ENCODE measurements at regions not wholly inside any gene's neighbourhood (a gene's known extent, or its start where the extent isn't known, plus 50 kb on each side); places are given as distances from the start of the nearest gene placed in this dataset.
"Not testable (repeated sequence)": the region's sequence is repeated elsewhere in the genome, so short reads cannot be mapped to it uniquely, and the experiment has no call there.

- DNase-seq (ENCODE audit: low spot score): no peak
These were observed 95.7 kb downstream of the FASLG start for GRCh38 chr1:172754609-172755008.

DNA sequence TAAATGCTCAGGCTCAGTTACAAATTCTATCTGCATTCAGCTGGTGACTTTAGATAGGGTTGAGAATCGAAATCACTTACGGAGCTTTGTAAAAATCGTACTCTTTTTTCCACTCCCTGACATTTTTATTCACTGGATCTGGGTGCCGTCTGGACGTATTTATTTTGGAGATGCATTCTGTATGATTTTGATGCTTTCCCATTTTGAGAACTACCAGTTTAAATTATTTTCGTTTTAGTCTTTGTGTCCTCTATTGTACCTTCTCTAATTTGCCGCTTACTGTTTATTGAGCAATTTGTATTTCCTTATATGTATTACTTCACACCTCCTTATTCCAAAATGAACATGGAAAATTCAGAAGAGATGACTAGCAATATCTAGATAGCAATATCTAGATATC, 96.2 kb downstream of the FASLG start:
- DNase-seq (ENCODE audit: low spot score): no peak

DNA sequence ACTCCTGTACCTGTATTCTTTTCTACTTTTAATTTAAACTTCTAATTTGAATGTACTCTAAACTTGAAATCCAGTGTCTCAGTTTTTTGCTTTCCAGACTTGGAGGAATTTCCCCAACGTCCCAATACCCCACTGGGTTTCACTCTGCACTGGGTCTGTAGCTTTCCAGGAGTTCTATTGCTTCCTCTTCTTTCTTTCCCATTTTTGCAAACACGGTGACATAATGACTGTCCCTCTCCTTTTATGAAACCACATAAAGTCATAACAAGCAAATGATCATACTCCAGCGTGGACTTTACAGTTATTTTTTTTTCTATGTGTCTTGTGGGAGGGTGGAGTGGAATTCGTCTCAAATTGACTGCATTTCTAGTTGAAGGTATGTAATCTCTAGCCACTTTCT, 97.1 kb downstream of the FASLG start:
- no peak for DNase-seq (ENCODE audit: low spot score)

- DNase-seq (ENCODE audit: low spot score): no peak
These were observed 99.4 kb downstream of the FASLG start for GRCh38 chr1:172758259-172758658.

DNA sequence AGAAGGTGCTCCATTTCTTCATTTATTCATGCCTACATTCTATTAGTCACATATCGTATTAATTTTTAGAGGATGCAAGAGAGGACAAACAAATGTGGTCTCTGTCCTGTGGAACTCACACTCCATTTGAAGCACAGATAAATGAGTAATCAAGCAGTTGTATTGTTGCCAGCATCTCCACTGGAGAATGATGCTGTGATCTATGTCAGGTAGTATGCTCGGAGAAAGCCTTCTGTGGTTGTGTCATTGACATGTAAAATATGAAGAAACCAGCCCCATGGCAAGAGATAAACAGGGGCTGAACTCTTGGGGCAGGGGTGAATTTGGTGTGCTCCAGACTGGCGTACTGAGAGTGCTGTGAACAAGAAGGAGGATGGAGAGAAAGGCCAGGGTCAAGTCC, 101.2 kb downstream of the FASLG start:
- DNase-seq (ENCODE audit: low spot score): no peak

- DNase-seq (ENCODE audit: low spot score): peak; percentile 19
These were observed 102.9 kb downstream of the FASLG start for GRCh38 chr1:172761581-172762486.

GRCh38 chr1:172763057-172763456, 104.2 kb downstream of the FASLG start:
- DNase-seq (ENCODE audit: low spot score): no peak

- no peak for DNase-seq (ENCODE audit: low spot score)
These were observed 105.5 kb downstream of the FASLG start for GRCh38 chr1:172764378-172764777.

GRCh38 chr1:172766462-172766861, 107.6 kb downstream of the FASLG start:
- no peak for DNase-seq (ENCODE audit: low spot score)

GRCh38 chr1:172770071-172770470, 111.2 kb downstream of the FASLG start:
- DNase-seq (ENCODE audit: low spot score): no peak

GRCh38 chr1:172774561-172774960, 115.7 kb downstream of the FASLG start:
- DNase-seq (ENCODE audit: low spot score): no peak

GRCh38 chr1:172775606-172776005, 116.7 kb downstream of the FASLG start:
- peak; percentile 19 for DNase-seq (ENCODE audit: low spot score)

DNA sequence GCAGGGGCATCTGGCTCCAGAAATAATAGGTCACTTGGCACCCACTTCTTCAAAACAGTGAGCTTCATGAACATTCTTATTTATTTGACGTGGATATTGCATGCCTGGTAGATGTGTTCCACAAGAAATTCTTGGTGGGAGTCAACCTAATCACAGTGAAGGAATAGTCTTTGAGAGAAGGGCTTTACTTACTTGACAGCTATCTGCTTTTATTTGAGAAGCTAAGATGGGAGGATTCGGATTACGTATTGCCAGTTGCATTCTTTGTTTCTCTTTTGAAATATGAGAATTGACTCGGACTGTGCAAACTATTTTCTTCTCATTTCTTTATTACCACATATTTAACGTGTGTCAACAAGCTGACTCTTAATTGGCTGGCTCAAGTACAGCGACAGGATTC, 117.2 kb downstream of the FASLG start:
- peak; percentile 13 for DNase-seq (ENCODE audit: low spot score)

DNA sequence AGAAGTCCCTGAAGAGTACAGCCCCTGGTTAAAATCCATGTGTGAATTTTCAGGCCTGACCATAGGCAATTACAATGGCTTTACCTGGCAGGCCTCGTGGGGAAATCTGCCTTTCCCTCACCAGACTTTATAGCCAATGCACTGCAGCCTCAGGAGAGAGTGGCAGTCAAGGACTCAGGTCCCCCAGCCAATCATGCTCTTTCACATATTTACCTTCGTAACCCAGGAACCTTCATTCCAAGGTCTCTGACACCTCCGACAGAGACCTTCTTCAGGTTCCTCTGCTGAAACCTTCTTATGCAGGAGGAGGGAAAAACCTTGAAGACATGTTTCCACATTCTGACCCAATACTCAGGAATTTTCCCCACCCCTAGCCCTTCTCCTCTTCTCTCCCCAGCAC, 118.9 kb downstream of the FASLG start:
- no peak for DNase-seq (ENCODE audit: low spot score)

DNA sequence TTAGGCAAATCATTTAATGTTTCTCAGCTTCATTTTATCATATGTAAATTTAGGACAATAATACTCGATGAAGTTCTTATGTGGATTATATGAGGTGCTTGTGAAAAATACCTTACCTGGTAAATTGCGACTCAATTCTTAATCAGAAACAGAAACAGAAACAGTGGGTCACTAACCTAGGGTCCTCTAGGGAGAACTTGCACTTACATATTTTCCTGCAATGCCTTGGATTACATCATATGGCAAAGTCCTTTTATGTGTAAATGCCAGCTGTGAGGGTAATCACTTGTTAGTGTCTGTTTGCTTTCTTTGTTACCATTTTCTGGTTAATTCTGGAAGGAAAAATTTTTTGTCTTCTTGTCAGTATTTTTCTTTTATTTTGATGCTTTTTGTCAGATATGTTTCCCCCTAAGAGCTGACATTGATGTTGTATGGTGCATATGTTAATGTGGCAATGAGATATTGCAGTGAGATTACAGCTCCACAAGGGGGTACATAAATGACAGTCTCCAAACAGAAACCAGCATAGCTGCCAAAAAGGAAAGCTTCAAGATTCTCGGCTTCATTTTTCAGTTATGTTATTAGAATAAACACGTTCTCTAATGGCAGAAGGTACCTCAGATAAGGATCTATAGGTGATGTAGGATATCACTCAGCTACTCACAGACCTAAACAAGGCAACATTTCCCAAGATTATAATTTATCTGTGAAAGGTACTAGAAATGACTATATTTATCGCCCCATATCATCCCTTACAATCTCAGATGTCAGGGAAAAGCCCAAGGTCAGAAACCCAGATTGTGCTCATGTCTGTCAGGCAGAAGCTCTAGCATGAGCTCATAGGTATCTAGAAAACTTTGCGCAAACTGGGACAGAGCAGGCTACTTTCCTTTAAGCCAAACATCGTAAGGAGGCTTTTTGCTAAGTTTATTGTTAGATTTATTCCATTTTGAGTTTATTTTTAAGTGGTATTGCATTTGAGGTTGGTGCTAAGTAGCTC, 119.9 kb downstream of the FASLG start:
- DNase-seq (ENCODE audit: low spot score): no peak

GRCh38 chr1:172779491-172779890, 120.6 kb downstream of the FASLG start:
- peak; percentile 21 for DNase-seq (ENCODE audit: low spot score)

DNA sequence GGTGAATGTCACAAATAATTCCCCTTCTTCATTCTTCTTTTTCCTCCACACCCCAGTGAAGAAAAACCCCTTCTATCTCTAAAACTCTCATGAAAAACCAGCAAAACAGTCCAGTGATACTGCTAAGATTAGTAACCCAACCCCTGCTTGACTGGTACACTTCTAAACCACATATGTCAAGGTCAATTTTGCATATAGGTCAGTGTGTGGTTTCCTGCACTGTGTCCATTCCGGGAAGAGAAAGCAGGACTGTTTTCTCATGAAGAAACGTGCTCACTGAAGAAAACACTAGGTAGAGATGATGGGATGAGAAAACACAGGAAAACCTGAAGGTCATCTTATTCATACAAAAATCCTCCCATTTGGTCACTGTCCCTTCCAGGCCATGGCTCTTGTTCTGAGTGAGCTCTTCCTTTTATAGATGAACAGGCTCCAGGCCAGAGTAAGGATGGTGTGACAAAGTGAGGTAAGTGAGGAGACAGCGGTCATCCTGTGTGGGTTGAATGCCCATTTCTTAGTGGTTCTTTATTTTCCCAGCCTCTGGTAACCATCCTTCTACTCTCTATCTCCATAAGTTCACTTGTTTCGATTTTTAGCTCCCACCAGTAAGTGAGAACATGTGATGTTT, 122.7 kb downstream of the FASLG start:
- DNase-seq (ENCODE audit: low spot score): no peak

GRCh38 chr1:172789840-172790239, 130.9 kb downstream of the FASLG start:
- DNase-seq (ENCODE audit: low spot score): no peak

DNA sequence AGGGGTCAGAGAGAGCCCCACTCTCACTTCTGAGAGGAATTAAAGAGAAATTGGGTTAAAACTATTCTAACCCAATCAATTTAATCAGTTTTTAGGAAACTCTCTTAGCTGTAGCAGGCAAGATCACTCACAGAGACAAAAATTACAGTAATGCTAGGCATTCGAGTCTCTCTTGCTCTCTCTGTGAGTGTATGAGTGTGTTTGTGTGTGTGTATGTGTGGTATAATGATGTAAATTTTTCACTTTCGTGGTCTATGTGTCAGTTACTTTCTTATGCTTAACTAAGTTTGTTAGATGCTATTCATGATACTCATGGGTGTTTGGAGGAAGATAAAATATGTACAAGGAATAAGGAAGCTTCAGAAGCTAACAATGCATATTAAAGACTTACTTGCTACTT, 131.3 kb downstream of the FASLG start:
- no peak for DNase-seq (ENCODE audit: low spot score)

GRCh38 chr1:172793823-172794222, 134.9 kb downstream of the FASLG start:
- no peak for DNase-seq (ENCODE audit: low spot score)

DNA sequence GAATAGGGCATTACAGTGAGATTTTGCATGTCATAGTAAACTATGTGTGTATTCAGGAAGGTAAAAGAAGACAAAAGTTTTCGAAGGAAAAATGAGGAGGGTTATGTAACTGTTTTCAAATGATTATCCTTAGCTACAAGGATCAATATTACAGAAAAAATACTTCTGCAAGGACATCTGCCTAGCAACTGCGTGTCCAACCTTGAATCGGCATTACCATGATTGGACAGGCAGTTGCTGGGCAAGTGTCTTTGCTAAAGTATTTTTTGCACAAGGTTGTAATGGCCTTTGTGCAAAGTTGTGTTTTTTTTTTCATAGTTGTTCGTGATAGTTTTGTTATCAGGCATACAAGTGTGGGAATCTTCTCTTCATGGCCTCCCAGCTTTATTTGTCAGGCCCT, 136.8 kb downstream of the FASLG start:
- no peak for DNase-seq (ENCODE audit: low spot score)

DNA sequence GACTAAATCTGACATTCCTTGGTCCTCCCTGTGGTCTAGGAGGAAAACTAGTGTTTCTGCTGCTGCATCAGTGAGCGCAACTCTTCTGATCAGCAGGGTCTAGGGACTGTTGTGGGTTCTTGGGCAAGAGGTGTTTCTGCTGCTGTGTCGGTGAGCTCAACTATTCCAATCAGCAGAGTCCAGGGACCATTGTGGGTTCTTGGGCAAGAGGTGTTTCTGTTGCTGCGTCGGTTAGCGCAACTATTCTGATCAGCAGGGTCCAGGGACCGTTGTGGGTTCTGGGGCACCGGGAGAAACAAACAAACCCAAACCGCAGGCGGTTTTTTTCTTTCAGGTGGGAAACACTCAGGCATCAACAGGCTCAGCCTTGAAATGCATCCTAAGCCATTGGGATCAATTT, 140.9 kb downstream of the FASLG start:
- not testable (repeated sequence) for DNase-seq (ENCODE audit: low spot score)

Measured in AG08395 (cell line).